ENCODE measurements at regions not wholly inside any gene's neighbourhood (a gene's known extent, or its start where the extent isn't known, plus 50 kb on each side); places are given as distances from the start of the nearest gene placed in this dataset.

DNA sequence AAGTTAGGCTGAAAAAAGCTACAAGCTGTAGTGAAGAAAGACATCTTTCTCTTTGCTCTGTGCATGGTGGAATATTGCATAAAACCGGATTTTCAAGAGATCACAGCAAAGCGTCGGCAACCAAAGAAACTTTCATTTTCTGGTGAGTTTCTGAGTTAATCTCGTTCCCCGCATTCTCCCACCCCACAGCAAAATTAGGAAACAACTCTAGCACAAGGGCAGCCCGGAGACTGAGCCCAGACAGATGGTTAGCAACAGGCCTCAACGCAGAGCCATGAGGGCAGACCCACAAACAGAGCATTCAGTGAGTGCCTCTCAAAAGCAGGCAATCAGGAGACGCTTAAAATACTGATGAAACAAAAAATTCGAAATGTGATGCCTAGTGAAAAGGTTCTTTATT lies 396.1 kb upstream of the KLF6 start:
- no peaks in the 10 kb centered on the region for H3K79me2 ChIP-seq (ENCODE audit: control insufficient read depth, insufficient read depth, low read length)
- ChIA-PET POLR2A (no interaction called here), CTCF (no interaction called here)
- no peak overlapping the region for H3K27ac ChIP-seq (ENCODE audit: low read length in 2 of 2)
- no peaks in the 10 kb centered on the region for H3K27me3 ChIP-seq (replicated peaks in 1 of 4; ENCODE audit: control extremely low read depth in 1 of 4, control insufficient read depth in 3 of 4, insufficient read depth in 4 of 4, low read length in 3 of 4)
- Mint-ChIP-seq H3K9me3 (ENCODE audit: insufficient read depth) (no peaks in the 10 kb centered on the region), H3K27me3 (no peaks in the 10 kb centered on the region), H3K4me1 (peaks cover 23% of the 10 kb centered on the region), H3K27ac (no peak overlapping the region), H3K4me3 (no peak overlapping the region)
- no peaks in the 10 kb centered on the region for H3K9me3 ChIP-seq (ENCODE audit: control extremely low read depth in 1 of 3, control insufficient read depth in 2 of 3, insufficient read depth in 1 of 3, low read length in 2 of 3)
- H3K36me3 ChIP-seq (replicated peaks in 1 of 2; ENCODE audit: control extremely low read depth in 1 of 2, control insufficient read depth in 1 of 2, extremely low read depth in 1 of 2, insufficient read depth in 2 of 2, low read length in 1 of 2), result no peaks in the 10 kb centered on the region
- no peaks in the 10 kb centered on the region for H4K20me1 ChIP-seq (ENCODE audit: control insufficient read depth, insufficient read depth, low read length, poor library complexity, severe bottlenecking)
- no peak overlapping the region for H3K4me2 ChIP-seq (replicated peaks; ENCODE audit: low read depth, low read length, poor library complexity, severe bottlenecking)
- ATAC-seq (ENCODE audit: low read depth), result no peak
- no peak overlapping the region for H2AFZ ChIP-seq (ENCODE audit: insufficient read depth, low read depth, low read length, poor library complexity, severe bottlenecking)
- no peak overlapping the region for H3K4me3 ChIP-seq (ENCODE audit: control extremely low read depth in 1 of 5, extremely low read depth in 1 of 5, insufficient read depth in 1 of 5, low read depth in 2 of 5, low read length in 4 of 5)
- intact Hi-C loops (cut with micrococcal nuclease), result loop anchor here (10.0 kb wide), 1 partner anchor 46 kb away; no protein-coding TSS in a partner anchor
- no peak for DNase-seq
- no peak overlapping the region for H3K9ac ChIP-seq (ENCODE audit: low read length)
- WGBS (ENCODE audit: insufficient coverage), result 100% methylated on average over 5 of the region's 9 CpGs
- no peak for TF ChIP-seq EZH2 (IDR thresholded peaks at IDR 0.05; ENCODE audit: borderline replicate concordance, insufficient read depth, low read depth, low read length, poor library complexity, severe bottlenecking)
- TF ChIP-seq, protein P1, sequence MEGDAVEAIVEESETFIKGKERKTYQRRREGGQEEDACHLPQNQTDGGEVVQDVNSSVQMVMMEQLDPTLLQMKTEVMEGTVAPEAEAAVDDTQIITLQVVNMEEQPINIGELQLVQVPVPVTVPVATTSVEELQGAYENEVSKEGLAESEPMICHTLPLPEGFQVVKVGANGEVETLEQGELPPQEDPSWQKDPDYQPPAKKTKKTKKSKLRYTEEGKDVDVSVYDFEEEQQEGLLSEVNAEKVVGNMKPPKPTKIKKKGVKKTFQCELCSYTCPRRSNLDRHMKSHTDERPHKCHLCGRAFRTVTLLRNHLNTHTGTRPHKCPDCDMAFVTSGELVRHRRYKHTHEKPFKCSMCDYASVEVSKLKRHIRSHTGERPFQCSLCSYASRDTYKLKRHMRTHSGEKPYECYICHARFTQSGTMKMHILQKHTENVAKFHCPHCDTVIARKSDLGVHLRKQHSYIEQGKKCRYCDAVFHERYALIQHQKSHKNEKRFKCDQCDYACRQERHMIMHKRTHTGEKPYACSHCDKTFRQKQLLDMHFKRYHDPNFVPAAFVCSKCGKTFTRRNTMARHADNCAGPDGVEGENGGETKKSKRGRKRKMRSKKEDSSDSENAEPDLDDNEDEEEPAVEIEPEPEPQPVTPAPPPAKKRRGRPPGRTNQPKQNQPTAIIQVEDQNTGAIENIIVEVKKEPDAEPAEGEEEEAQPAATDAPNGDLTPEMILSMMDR (IDR thresholded peaks at IDR 0.05), result no peak
- H3K4me1 ChIP-seq (ENCODE audit: control insufficient read depth in 2 of 2, insufficient read depth in 2 of 2, low read length in 2 of 2), result peaks cover 10 to 17% of the 10 kb centered on the region in 2 donors

DNA sequence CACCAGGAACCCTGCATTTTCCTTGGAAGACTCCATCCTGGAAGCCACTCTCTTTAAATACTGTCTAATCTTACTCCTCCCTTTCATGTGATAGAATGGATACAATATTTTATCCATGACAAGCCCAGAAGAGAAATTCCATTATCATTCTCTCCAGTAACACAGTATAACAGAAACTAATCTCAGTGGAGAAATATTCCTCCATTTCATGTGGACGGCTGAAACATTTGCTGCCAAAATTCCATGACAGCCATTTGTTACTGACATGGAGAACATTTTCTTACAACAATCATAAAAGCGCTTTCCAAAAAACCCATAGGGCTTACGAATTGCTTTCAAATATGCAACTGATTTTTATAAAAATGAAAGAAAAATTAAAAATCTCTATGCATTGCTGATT lies 392.8 kb upstream of the KLF6 start:
- DNase-seq (no peak), ATAC-seq (ENCODE audit: low read depth) (no peak)
- no CpG with 5 or more reads among the region's 3 CpGs for WGBS (ENCODE audit: insufficient coverage)

More for the DNA sequence above, 392.8 kb upstream of the KLF6 start:
- intact Hi-C loops (cut with micrococcal nuclease), result no loop called here
- Mint-ChIP-seq H3K4me1 (peaks cover 30% of the 10 kb centered on the region), H3K27me3 (no peaks in the 10 kb centered on the region), H3K27ac (no peak overlapping the region), H3K4me3 (no peak overlapping the region), H3K9me3 (ENCODE audit: insufficient read depth) (peaks cover 8% of the 10 kb centered on the region)
- H3K4me1 ChIP-seq (ENCODE audit: control insufficient read depth in 2 of 2, insufficient read depth in 2 of 2, low read length in 2 of 2), result peaks cover 17 to 24% of the 10 kb centered on the region in 2 donors
- H3K4me2 ChIP-seq (replicated peaks; ENCODE audit: low read depth, low read length, poor library complexity, severe bottlenecking), result no peak overlapping the region
- H3K9me3 ChIP-seq (ENCODE audit: control extremely low read depth in 1 of 3, control insufficient read depth in 2 of 3, insufficient read depth in 1 of 3, low read length in 2 of 3), result peaks cover 0 to 3% (median 1%) of the 10 kb centered on the region in 3 donors
- no peaks in the 10 kb centered on the region for H3K27me3 ChIP-seq (replicated peaks in 1 of 4; ENCODE audit: control extremely low read depth in 1 of 4, control insufficient read depth in 3 of 4, insufficient read depth in 4 of 4, low read length in 3 of 4)
- no peaks in the 10 kb centered on the region for H3K36me3 ChIP-seq (replicated peaks in 1 of 2; ENCODE audit: control extremely low read depth in 1 of 2, control insufficient read depth in 1 of 2, extremely low read depth in 1 of 2, insufficient read depth in 2 of 2, low read length in 1 of 2)
- ChIA-PET CTCF (no interaction called here), POLR2A (no interaction called here)
- no peak overlapping the region for H3K27ac ChIP-seq (ENCODE audit: low read length in 2 of 2)
- H2AFZ ChIP-seq (ENCODE audit: insufficient read depth, low read depth, low read length, poor library complexity, severe bottlenecking), result no peak overlapping the region
- H3K79me2 ChIP-seq (ENCODE audit: control insufficient read depth, insufficient read depth, low read length), result no peaks in the 10 kb centered on the region
- no peaks in the 10 kb centered on the region for H4K20me1 ChIP-seq (ENCODE audit: control insufficient read depth, insufficient read depth, low read length, poor library complexity, severe bottlenecking)
- no peak for TF ChIP-seq EZH2 (IDR thresholded peaks at IDR 0.05; ENCODE audit: borderline replicate concordance, insufficient read depth, low read depth, low read length, poor library complexity, severe bottlenecking)
- TF ChIP-seq, protein P1 (IDR thresholded peaks at IDR 0.05), result no peak
- no peak overlapping the region for H3K4me3 ChIP-seq (ENCODE audit: control extremely low read depth in 1 of 5, extremely low read depth in 1 of 5, insufficient read depth in 1 of 5, low read depth in 2 of 5, low read length in 4 of 5)
- H3K9ac ChIP-seq (ENCODE audit: low read length), result no peak overlapping the region

Measured in B cell (primary cell).